MM.1S (cell line): ENCODE measurements at regions not wholly inside any gene's neighbourhood (a gene's known extent, or its start where the extent isn't known, plus 50 kb on each side); places are given as distances from the start of the nearest gene placed in this dataset.
"Not testable (repeated sequence)": the region's sequence is repeated elsewhere in the genome, so short reads cannot be mapped to it uniquely, and the experiment has no call there.

Experiments
- DNase-seq: peaks from one replicate; pipeline ENCODE4 v3.0.0-alpha.2; 2015
- H2AFZ ChIP-seq: fragments of 300-600 bp; sonication (generic); 2 replicates; pipeline ENCODE4 v1.6.0; 2016; ENCODE audit warnings: antibody characterized with exemption, low read length
- H3F3A ChIP-seq: fragments of 300-600 bp; sonication (generic); 2 replicates; pipeline ENCODE4 v1.6.1; 2016; ENCODE audit warnings: mild to moderate bottlenecking, antibody characterized with exemption, low read length, moderate library complexity, mixed read lengths; ENCODE audit not compliant: insufficient read depth
- H3K27ac ChIP-seq: fragments of 300-600 bp; sonication (generic); 2 replicates; pipeline ENCODE4 v1.5.1; 2016; ENCODE audit warnings: mild to moderate bottlenecking, low read length
- H3K27me3 ChIP-seq: fragments of 300-600 bp; sonication (generic); replicated peaks from 2 replicates; pipeline ENCODE4 v1.6.0; 2016; ENCODE audit warnings: low read length; ENCODE audit not compliant: insufficient read depth
- H3K36me3 ChIP-seq: fragments of 300-600 bp; sonication (generic); replicated peaks from 2 replicates; pipeline ENCODE4 v1.6.1; 2016; ENCODE audit warnings: mild to moderate bottlenecking, low read length, mixed read lengths; ENCODE audit not compliant: insufficient read depth
- H3K4me1 ChIP-seq: fragments of 300-600 bp; sonication (generic); 2 replicates; pipeline ENCODE4 v1.6.1; 2016; ENCODE audit warnings: low read length, mixed read lengths
- H3K4me2 ChIP-seq: fragments of 300-600 bp; sonication (generic); 2 replicates; pipeline ENCODE4 v1.6.0; 2016; ENCODE audit warnings: low read depth, low read length
- H3K4me3 ChIP-seq: fragments of 300-600 bp; sonication (generic); 2 replicates; pipeline ENCODE4 v1.5.1; 2016; ENCODE audit warnings: low read length, mixed read lengths
- H3K79me2 ChIP-seq: fragments of 300-600 bp; sonication (generic); 2 replicates; pipeline ENCODE4 v1.6.1; 2016; ENCODE audit warnings: mixed run types, low read length, mixed read lengths
- H3K9ac ChIP-seq: fragments of 300-600 bp; sonication (generic); 2 replicates; pipeline ENCODE4 v1.6.1; 2016; ENCODE audit warnings: low read length, mixed read lengths
- H3K9me2 ChIP-seq: fragments of 300-600 bp; sonication (generic); replicated peaks from 2 replicates; pipeline ENCODE4 v1.6.1; 2016; ENCODE audit warnings: mild to moderate bottlenecking, low read length, mixed read lengths; ENCODE audit not compliant: insufficient read depth
- H3K9me3 ChIP-seq: fragments of 300-600 bp; sonication (generic); replicated peaks from 2 replicates; pipeline ENCODE4 v1.6.1; 2016; ENCODE audit warnings: mild to moderate bottlenecking, low read length, mixed read lengths; ENCODE audit not compliant: insufficient read depth
- H4K20me1 ChIP-seq: fragments of 300-600 bp; sonication (generic); 2 replicates; pipeline ENCODE4 v1.6.1; 2016; ENCODE audit warnings: mild to moderate bottlenecking, low read length, moderate library complexity, mixed read lengths; ENCODE audit not compliant: insufficient read depth
- EZH2 ChIP-seq: fragments of 300-600 bp; sonication (generic); optimal IDR thresholded peaks from 2 replicates; pipeline ENCODE3; 2017; ENCODE audit warnings: low read depth, mild to moderate bottlenecking, antibody characterized with exemption, low read length, mixed read lengths
- EZH2phosphoT487 ChIP-seq: fragments of 300-600 bp; sonication (generic); IDR thresholded peaks from 2 replicates; pipeline ENCODE4 v1.6.1; 2018; ENCODE audit warnings: antibody characterized with exemption, low read length
- TF ChIP-seq, protein P1 (sequence below): fragments of 300-600 bp; sonication (generic); IDR thresholded peaks from 2 replicates; pipeline ENCODE4 v1.5.1; 2016; ENCODE audit warnings: antibody characterized with exemption, low read length, mixed read lengths

DNA sequence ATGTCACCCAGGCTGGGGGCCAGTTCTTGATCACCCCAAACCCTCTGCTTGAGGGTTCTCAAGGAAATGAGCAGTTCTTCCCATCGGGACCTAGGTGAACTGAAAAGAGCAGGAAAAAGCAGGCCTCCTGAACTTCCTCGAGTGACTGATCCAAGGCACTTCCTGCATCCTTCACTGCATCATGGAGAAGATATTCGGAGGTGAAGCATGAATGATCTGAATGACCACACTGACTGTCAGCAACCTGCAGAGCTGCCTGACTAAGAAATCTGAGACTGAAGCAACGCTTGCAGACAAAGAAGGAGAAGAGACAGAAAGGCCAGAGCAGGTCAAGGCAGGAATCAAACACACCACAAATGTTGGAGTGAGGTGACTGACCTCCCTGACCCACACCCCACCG, 420.2 kb downstream of the AGTPBP1 start:
- H3F3A ChIP-seq: no peaks in the 10 kb centered on the region
- TF ChIP-seq EZH2phosphoT487 (no peak), EZH2 (no peak)
- TF ChIP-seq, protein P1, sequence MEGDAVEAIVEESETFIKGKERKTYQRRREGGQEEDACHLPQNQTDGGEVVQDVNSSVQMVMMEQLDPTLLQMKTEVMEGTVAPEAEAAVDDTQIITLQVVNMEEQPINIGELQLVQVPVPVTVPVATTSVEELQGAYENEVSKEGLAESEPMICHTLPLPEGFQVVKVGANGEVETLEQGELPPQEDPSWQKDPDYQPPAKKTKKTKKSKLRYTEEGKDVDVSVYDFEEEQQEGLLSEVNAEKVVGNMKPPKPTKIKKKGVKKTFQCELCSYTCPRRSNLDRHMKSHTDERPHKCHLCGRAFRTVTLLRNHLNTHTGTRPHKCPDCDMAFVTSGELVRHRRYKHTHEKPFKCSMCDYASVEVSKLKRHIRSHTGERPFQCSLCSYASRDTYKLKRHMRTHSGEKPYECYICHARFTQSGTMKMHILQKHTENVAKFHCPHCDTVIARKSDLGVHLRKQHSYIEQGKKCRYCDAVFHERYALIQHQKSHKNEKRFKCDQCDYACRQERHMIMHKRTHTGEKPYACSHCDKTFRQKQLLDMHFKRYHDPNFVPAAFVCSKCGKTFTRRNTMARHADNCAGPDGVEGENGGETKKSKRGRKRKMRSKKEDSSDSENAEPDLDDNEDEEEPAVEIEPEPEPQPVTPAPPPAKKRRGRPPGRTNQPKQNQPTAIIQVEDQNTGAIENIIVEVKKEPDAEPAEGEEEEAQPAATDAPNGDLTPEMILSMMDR: no peak
- DNase-seq: no peak
- H3K4me2 ChIP-seq: no peak overlapping the region
- H3K27ac ChIP-seq: no peak overlapping the region
- H3K79me2 ChIP-seq: no peaks in the 10 kb centered on the region
- H3K36me3 ChIP-seq: no peaks in the 10 kb centered on the region
- H2AFZ ChIP-seq: no peak overlapping the region
- H3K9me2 ChIP-seq: no peaks in the 10 kb centered on the region
- no peak overlapping the region for H3K9ac ChIP-seq
- no peaks in the 10 kb centered on the region for H3K9me3 ChIP-seq
- no peaks in the 10 kb centered on the region for H3K27me3 ChIP-seq
- no peak overlapping the region for H3K4me3 ChIP-seq
- H4K20me1 ChIP-seq: no peaks in the 10 kb centered on the region
- no peaks in the 10 kb centered on the region for H3K4me1 ChIP-seq

DNA sequence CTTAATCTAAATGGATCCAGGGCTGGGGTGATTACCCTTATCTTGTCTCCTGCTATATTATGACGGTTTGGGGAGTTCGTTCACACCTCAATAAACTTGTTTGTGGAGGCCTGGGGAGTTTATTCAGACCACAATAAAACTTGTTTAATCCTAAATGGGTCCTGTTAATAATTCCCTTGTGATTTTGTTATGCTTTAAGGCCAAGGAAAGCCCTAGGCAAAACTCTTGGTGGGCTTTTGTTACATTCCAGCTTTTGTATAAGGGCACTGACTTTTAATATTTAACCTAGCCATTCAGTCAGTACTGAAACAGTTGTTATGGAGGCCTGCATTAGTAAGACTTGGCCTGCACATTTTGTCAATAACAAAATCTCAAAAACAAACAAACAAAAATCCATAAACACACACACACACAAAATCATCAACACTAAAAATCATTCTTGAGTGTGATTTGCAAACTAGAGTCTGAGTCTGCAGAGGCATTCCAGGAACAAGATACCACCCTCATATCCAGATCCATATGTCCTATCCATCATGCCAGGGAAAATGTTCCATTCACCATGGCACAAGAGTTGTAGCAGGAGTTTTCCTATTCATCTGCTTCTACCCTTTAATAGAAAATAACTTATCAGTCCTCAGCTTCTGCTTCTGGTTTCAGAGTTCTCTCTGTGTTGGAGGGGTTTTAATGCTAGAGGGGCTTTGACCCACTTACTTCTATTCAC, 421.7 kb downstream of the AGTPBP1 start:
- H3K9me2 ChIP-seq: no peaks in the 10 kb centered on the region
- no peaks in the 10 kb centered on the region for H3K79me2 ChIP-seq
- no peak for DNase-seq
- H3K27ac ChIP-seq: no peak overlapping the region
- H3K9ac ChIP-seq: no peak overlapping the region
- no peaks in the 10 kb centered on the region for H3K36me3 ChIP-seq
- no peak overlapping the region for H3K4me2 ChIP-seq
- H3K4me1 ChIP-seq: no peaks in the 10 kb centered on the region
- no peaks in the 10 kb centered on the region for H4K20me1 ChIP-seq
- H2AFZ ChIP-seq: no peak overlapping the region
- no peak for TF ChIP-seq EZH2
- TF ChIP-seq EZH2phosphoT487: no peak
- TF ChIP-seq, protein P1: no peak
- H3K9me3 ChIP-seq: no peaks in the 10 kb centered on the region
- H3K27me3 ChIP-seq: no peaks in the 10 kb centered on the region
- no peaks in the 10 kb centered on the region for H3F3A ChIP-seq
- no peak overlapping the region for H3K4me3 ChIP-seq

DNA sequence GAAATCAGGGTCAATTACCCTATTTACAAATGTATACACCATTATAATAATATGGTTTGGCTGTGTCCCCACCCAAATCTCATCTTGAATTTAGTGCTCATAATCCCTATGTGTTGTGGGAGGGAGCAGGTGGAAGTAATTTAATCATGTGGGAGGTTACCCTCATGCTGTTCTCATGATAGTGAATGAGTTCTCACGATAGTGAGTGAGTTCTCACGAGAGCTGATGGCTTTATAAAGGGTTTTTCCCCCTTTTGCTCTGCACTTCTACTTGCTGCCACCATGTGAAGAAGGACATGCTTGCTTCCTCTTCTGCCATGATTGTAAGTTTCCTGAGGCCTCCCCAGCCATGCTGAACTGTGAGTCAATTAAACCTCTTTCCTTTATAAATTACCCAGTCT, 426.2 kb downstream of the AGTPBP1 start:
- not testable (repeated sequence) for H3F3A ChIP-seq, H4K20me1 ChIP-seq, H3K27me3 ChIP-seq, H3K4me3 ChIP-seq, H3K9me2 ChIP-seq, H3K9ac ChIP-seq, H3K4me1 ChIP-seq, H3K79me2 ChIP-seq, H3K27ac ChIP-seq, H2AFZ ChIP-seq, H3K4me2 ChIP-seq, DNase-seq, H3K9me3 ChIP-seq, H3K36me3 ChIP-seq

DNA sequence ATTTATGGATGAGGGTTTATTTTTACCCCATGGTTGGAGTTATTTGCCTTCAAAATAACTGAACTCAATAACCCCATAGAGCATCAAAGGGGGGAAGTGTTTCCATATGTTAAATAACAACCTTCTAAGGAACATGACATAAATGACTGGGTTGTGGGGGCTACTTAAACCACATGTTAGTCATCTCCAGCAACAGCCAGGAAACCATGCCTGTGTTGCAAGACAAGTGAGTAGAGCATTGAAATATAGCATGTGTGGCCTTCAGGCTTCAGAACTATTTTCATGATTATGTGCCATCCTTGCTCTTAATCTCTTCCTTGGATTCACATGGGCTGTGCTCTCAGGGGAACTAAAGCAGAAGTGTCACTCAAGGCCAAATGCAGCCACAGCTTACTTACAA, 431.2 kb downstream of the AGTPBP1 start:
- H3K4me2 ChIP-seq: no peak overlapping the region
- H3F3A ChIP-seq: no peaks in the 10 kb centered on the region
- H3K9ac ChIP-seq: no peak overlapping the region
- no peak for DNase-seq
- no peak overlapping the region for H2AFZ ChIP-seq
- H4K20me1 ChIP-seq: no peaks in the 10 kb centered on the region
- no peak overlapping the region for H3K27ac ChIP-seq
- TF ChIP-seq, protein P1: no peak
- TF ChIP-seq EZH2phosphoT487: no peak
- TF ChIP-seq EZH2: no peak
- no peaks in the 10 kb centered on the region for H3K4me1 ChIP-seq
- H3K36me3 ChIP-seq: no peaks in the 10 kb centered on the region
- no peak overlapping the region for H3K4me3 ChIP-seq
- H3K9me2 ChIP-seq: no peaks in the 10 kb centered on the region
- H3K79me2 ChIP-seq: no peaks in the 10 kb centered on the region
- no peaks in the 10 kb centered on the region for H3K27me3 ChIP-seq
- H3K9me3 ChIP-seq: no peaks in the 10 kb centered on the region
